GM18951 (cell line): ENCODE measurements at regions not wholly inside any gene's neighbourhood (a gene's known extent, or its start where the extent isn't known, plus 50 kb on each side); places are given as distances from the start of the nearest gene placed in this dataset.

Source experiments
- POLR2A ChIP-seq: IDR thresholded peaks from 4 replicates; pipeline ENCODE4 v1.6.1; 2011; ENCODE audit warnings: mild to moderate bottlenecking; ENCODE audit not compliant: insufficient read length, insufficient read depth; ENCODE audit errors: extremely low read depth
- in situ Hi-C: fragments of 300-500 bp; cut with MboI; formaldehyde crosslinking; loops from one replicate; pipeline ENCODE4 v1.12.0; 2022; ENCODE audit warnings: low sequenced_read_pairs, mixed read lengths, inconsistent platforms; ENCODE audit not compliant: unreplicated experiment

GRCh38 chr6:14728396-14729024, 517.4 kb upstream of the JARID2 start:
- in situ Hi-C loops, result no loop called here
- TF ChIP-seq POLR2A, result no peak

GRCh38 chr6:14729129-14729871, 516.6 kb upstream of the JARID2 start:
- in situ Hi-C loops, result no loop called here
- TF ChIP-seq POLR2A, result no peak

- in situ Hi-C loops, result no loop called here
- no peak for TF ChIP-seq POLR2A
These were observed 515.2 kb upstream of the JARID2 start for GRCh38 chr6:14730654-14731053.

GRCh38 chr6:14731611-14732010, 514.3 kb upstream of the JARID2 start:
- in situ Hi-C loops, result no loop called here
- no peak for TF ChIP-seq POLR2A

GRCh38 chr6:14732226-14732843, 513.5 kb upstream of the JARID2 start:
- TF ChIP-seq POLR2A, result no peak
- in situ Hi-C loops, result no loop called here

GRCh38 chr6:14732844-14733757, 512.8 kb upstream of the JARID2 start:
- TF ChIP-seq POLR2A, result no peak
- in situ Hi-C loops, result no loop called here

GRCh38 chr6:14734052-14734415, 511.8 kb upstream of the JARID2 start:
- no peak for TF ChIP-seq POLR2A
- in situ Hi-C loops, result no loop called here

- in situ Hi-C loops, result no loop called here
- TF ChIP-seq POLR2A, result no peak
These were observed 511.2 kb upstream of the JARID2 start for GRCh38 chr6:14734416-14735340.

- in situ Hi-C loops, result no loop called here
- TF ChIP-seq POLR2A, result no peak
These were observed 509.8 kb upstream of the JARID2 start for GRCh38 chr6:14735956-14736486.

GRCh38 chr6:14736554-14736953, 509.3 kb upstream of the JARID2 start:
- no peak for TF ChIP-seq POLR2A
- in situ Hi-C loops, result no loop called here

- in situ Hi-C loops, result no loop called here
- TF ChIP-seq POLR2A, result no peak
These were observed 507.4 kb upstream of the JARID2 start for GRCh38 chr6:14738497-14738896.

- TF ChIP-seq POLR2A, result no peak
- in situ Hi-C loops, result no loop called here
These were observed 506.9 kb upstream of the JARID2 start for GRCh38 chr6:14738933-14739332.
